ENCODE measurements at regions not wholly inside any gene's neighbourhood (a gene's known extent, or its start where the extent isn't known, plus 50 kb on each side); places are given as distances from the start of the nearest gene placed in this dataset.
"Not testable (repeated sequence)": the region's sequence is repeated elsewhere in the genome, so short reads cannot be mapped to it uniquely, and the experiment has no call there.

DNA sequence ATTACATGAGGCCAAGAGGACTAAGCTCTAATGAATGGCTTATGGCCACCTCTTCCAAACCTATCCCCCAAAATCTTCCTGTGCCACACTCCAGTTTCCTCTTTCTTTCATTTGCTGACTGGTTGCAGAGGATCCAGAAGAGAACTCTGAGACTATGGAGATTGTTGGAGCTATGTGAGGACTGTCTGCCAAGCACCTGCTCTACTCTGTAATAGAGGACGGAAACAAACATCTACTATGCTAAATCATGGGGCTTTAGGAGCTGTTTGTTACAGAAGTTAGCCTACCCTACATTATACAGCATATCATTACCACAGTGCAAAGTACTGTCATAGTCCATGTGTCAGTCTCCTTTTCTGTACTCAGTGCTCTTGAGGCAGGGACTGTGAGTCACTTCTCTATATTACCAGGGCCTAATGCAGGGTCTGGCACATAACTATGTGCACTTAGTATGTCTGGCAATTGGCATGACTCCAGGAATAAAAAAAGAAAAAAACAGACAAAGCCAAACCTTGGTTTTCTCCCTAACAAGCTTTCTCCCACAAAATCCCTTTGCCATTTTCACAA is 95.1 kb downstream of the RPAP3 start:
- Histone ChIP-seq H3K27ac (ENCODE audit: low read depth in 1 of 2, low read length in 2 of 2) (no peak overlapping the region), H3K9me3 (ENCODE audit: control insufficient read depth in 4 of 4, low read length in 3 of 4) (peaks cover 4 to 14% (median 8%) of the 10 kb centered on the region in 4 donors)

DNA sequence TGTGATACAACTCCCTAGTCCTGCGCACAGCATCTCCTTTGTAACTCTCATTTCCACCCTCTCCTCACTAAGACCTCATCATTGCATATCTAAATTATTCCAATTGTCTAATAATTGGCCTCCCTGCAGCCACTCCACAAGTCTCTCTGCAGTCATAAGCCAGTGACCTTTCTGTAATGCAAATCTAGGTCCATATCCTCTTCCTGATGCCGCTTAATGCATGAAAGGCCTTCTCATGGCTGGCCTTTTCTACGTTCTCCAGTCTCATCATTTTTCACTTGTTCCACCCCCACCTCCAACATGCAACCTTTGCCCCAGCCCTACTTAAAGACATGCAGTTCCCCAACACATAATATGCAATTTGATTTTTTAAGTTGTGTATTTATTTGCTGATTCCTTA is 96.0 kb downstream of the RPAP3 start:
- Histone ChIP-seq H3K27me3 (ENCODE audit: control insufficient read depth in 4 of 4, insufficient read depth in 4 of 4, low read length in 3 of 4) (no peaks in the 10 kb centered on the region), H3K27ac (ENCODE audit: low read depth in 1 of 2, low read length in 2 of 2) (no peak overlapping the region), H3K4me1 (ENCODE audit: control insufficient read depth in 4 of 4, insufficient read depth in 4 of 4, low read length in 3 of 4) (no peaks in the 10 kb centered on the region), H3K4me3 (ENCODE audit: low read depth in 1 of 3, low read length in 3 of 3) (no peak overlapping the region), H3K9ac (ENCODE audit: low read depth in 1 of 2, low read length in 2 of 2) (no peak overlapping the region), H3K36me3 (ENCODE audit: control insufficient read depth in 4 of 4, insufficient read depth in 3 of 4, low read depth in 1 of 4, low read length in 3 of 4) (no peaks in the 10 kb centered on the region), H3K9me3 (ENCODE audit: control insufficient read depth in 4 of 4, low read length in 3 of 4) (peaks cover 4 to 14% (median 8%) of the 10 kb centered on the region in 4 donors)
- no peak for DNase-seq (ENCODE audit: low spot score)
- TF ChIP-seq NR2F2 (IDR thresholded peaks at IDR 0.05): no peak
- TF ChIP-seq, protein P1, sequence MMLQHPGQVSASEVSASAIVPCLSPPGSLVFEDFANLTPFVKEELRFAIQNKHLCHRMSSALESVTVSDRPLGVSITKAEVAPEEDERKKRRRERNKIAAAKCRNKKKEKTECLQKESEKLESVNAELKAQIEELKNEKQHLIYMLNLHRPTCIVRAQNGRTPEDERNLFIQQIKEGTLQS (IDR thresholded peaks at IDR 0.05): no peak
- no peak for TF ChIP-seq RAD21 (IDR thresholded peaks at IDR 0.05)
- no peak for TF ChIP-seq SP1 (IDR thresholded peaks at IDR 0.05)
- TF ChIP-seq TAF1 (conservative IDR thresholded peaks at IDR 0.05): no peak
- 90% methylated on average over 3 of the region's 3 CpGs for WGBS

More for the DNA sequence above, 95.1 kb downstream of the RPAP3 start:
- TF ChIP-seq, protein P2, sequence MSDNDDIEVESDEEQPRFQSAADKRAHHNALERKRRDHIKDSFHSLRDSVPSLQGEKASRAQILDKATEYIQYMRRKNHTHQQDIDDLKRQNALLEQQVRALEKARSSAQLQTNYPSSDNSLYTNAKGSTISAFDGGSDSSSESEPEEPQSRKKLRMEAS (IDR thresholded peaks at IDR 0.05): no peak
- TF ChIP-seq RAD21 (IDR thresholded peaks at IDR 0.05): no peak
- TF ChIP-seq FOXA2 (IDR thresholded peaks at IDR 0.05): no peak
- no peak for TF ChIP-seq JUND (IDR thresholded peaks at IDR 0.05)
- TF ChIP-seq HNF4G (IDR thresholded peaks at IDR 0.05): no peak
- no peak for TF ChIP-seq HNF4A (conservative IDR thresholded peaks at IDR 0.05)
- TF ChIP-seq, protein P1 (IDR thresholded peaks at IDR 0.05): no peak
- no peak for TF ChIP-seq TAF1 (conservative IDR thresholded peaks at IDR 0.05)
- TF ChIP-seq GABPA (IDR thresholded peaks at IDR 0.05 in 1 of 2, conservative IDR thresholded peaks at IDR 0.05 in 1 of 2): no peak
- H3K4me1 ChIP-seq (ENCODE audit: control insufficient read depth in 4 of 4, insufficient read depth in 4 of 4, low read length in 3 of 4): no peaks in the 10 kb centered on the region
- no peaks in the 10 kb centered on the region for H3K36me3 ChIP-seq (ENCODE audit: control insufficient read depth in 4 of 4, insufficient read depth in 3 of 4, low read depth in 1 of 4, low read length in 3 of 4)
- H3K9ac ChIP-seq (ENCODE audit: low read depth in 1 of 2, low read length in 2 of 2): no peak overlapping the region
- no peak overlapping the region for H3K4me3 ChIP-seq (ENCODE audit: low read depth in 1 of 3, low read length in 3 of 3)
- no peak for DNase-seq (ENCODE audit: low spot score)
- 89% methylated on average over 1 of the region's 1 CpG for WGBS
- H3K27me3 ChIP-seq (ENCODE audit: control insufficient read depth in 4 of 4, insufficient read depth in 4 of 4, low read length in 3 of 4): no peaks in the 10 kb centered on the region

DNA sequence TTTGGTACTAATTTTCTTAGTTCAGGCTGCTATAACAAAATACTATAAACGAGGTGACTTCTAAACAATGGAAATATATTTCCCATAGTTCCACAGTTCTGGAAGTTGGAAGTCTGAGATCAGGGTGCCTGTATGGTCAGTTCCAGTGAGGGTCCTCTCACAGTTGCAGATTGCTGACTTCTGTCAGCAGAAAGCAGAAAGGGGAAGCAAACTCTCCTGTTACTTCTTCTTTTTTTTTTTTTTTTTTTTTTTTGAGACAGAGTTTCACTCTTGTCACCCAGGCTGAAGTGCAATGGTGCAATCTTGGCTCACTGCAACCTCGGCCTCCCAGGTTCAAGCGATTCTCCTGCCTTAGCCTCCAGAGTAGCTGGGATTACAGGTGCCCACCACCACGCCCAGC is 97.2 kb downstream of the RPAP3 start:
- 83% methylated on average over 4 of the region's 4 CpGs for WGBS
- not testable (repeated sequence) for H3K9ac ChIP-seq (ENCODE audit: low read depth in 1 of 2, low read length in 2 of 2); H3K4me1 ChIP-seq (ENCODE audit: control insufficient read depth in 4 of 4, insufficient read depth in 4 of 4, low read length in 3 of 4); H3K27me3 ChIP-seq (ENCODE audit: control insufficient read depth in 4 of 4, insufficient read depth in 4 of 4, low read length in 3 of 4); H3K4me3 ChIP-seq (ENCODE audit: low read depth in 1 of 3, low read length in 3 of 3); H3K36me3 ChIP-seq (ENCODE audit: control insufficient read depth in 4 of 4, insufficient read depth in 3 of 4, low read depth in 1 of 4, low read length in 3 of 4); DNase-seq (ENCODE audit: low spot score); H3K27ac ChIP-seq (ENCODE audit: low read depth in 1 of 2, low read length in 2 of 2)
- H3K9me3 ChIP-seq (ENCODE audit: control insufficient read depth in 4 of 4, low read length in 3 of 4): peaks cover 4 to 14% (median 8%) of the 10 kb centered on the region in 4 donors

DNA sequence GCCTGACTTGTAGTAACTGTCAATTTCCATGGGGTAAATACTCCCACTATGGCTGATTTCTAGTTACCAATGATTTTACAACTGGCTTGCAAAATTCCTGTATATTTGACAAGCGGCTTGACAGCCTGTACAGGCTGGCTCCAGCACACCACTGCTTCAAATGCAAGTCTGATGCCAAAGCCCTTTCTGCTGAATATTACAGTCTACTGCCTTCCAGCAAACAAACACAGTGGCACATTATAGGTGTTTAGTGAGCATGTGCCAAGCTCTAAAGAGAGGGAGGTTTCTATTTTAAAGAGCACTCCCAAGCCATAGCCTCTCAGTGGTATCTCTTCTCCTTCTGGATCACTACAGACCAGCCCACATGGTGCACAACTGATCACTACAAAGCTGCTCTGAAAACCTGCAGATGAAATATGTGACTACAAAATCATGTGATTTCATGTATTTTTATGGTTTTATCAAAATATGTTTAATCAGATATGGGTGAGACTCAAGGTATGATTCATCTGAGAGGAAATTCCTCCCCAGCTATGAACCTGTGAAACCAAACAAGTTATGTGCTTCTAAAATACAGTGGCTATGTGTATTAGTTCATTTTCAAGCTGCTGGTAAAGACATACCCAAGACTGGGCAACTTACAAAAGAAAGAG is 101.5 kb downstream of the RPAP3 start:
- H3K9ac ChIP-seq (ENCODE audit: low read depth in 1 of 2, low read length in 2 of 2): no peak overlapping the region
- DNase-seq (ENCODE audit: low spot score): no peak
- no peak overlapping the region for H3K4me3 ChIP-seq (ENCODE audit: low read depth in 1 of 3, low read length in 3 of 3)
- no peak for TF ChIP-seq EGR1 (IDR thresholded peaks at IDR 0.05; ENCODE audit: low read depth in 2 of 2)
- TF ChIP-seq TAF1 (conservative IDR thresholded peaks at IDR 0.05): no peak
- TF ChIP-seq, protein P2 (IDR thresholded peaks at IDR 0.05): no peak
- no peak for TF ChIP-seq FOXA2 (IDR thresholded peaks at IDR 0.05)
- TF ChIP-seq HNF4G (IDR thresholded peaks at IDR 0.05): no peak
- no peak for TF ChIP-seq RAD21 (IDR thresholded peaks at IDR 0.05)
- no peak for TF ChIP-seq NR2F2 (IDR thresholded peaks at IDR 0.05)
- no peak for TF ChIP-seq GABPA (IDR thresholded peaks at IDR 0.05 in 1 of 2, conservative IDR thresholded peaks at IDR 0.05 in 1 of 2)
- no peak for TF ChIP-seq SP1 (IDR thresholded peaks at IDR 0.05)
- TF ChIP-seq RXRA (IDR thresholded peaks at IDR 0.05): no peak
- TF ChIP-seq, protein P3, sequence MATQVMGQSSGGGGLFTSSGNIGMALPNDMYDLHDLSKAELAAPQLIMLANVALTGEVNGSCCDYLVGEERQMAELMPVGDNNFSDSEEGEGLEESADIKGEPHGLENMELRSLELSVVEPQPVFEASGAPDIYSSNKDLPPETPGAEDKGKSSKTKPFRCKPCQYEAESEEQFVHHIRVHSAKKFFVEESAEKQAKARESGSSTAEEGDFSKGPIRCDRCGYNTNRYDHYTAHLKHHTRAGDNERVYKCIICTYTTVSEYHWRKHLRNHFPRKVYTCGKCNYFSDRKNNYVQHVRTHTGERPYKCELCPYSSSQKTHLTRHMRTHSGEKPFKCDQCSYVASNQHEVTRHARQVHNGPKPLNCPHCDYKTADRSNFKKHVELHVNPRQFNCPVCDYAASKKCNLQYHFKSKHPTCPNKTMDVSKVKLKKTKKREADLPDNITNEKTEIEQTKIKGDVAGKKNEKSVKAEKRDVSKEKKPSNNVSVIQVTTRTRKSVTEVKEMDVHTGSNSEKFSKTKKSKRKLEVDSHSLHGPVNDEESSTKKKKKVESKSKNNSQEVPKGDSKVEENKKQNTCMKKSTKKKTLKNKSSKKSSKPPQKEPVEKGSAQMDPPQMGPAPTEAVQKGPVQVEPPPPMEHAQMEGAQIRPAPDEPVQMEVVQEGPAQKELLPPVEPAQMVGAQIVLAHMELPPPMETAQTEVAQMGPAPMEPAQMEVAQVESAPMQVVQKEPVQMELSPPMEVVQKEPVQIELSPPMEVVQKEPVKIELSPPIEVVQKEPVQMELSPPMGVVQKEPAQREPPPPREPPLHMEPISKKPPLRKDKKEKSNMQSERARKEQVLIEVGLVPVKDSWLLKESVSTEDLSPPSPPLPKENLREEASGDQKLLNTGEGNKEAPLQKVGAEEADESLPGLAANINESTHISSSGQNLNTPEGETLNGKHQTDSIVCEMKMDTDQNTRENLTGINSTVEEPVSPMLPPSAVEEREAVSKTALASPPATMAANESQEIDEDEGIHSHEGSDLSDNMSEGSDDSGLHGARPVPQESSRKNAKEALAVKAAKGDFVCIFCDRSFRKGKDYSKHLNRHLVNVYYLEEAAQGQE (IDR thresholded peaks at IDR 0.05): no peak
- WGBS: 96% methylated on average over 1 of the region's 1 CpG
- peaks cover 2 to 14% (median 4%) of the 10 kb centered on the region in 4 donors for H3K9me3 ChIP-seq (ENCODE audit: control insufficient read depth in 4 of 4, low read length in 3 of 4)
- no peak overlapping the region for H3K27ac ChIP-seq (ENCODE audit: low read depth in 1 of 2, low read length in 2 of 2)
- no peaks in the 10 kb centered on the region for H3K27me3 ChIP-seq (ENCODE audit: control insufficient read depth in 4 of 4, insufficient read depth in 4 of 4, low read length in 3 of 4)
- no peaks in the 10 kb centered on the region for H3K36me3 ChIP-seq (ENCODE audit: control insufficient read depth in 4 of 4, insufficient read depth in 3 of 4, low read depth in 1 of 4, low read length in 3 of 4)
- H3K4me1 ChIP-seq (ENCODE audit: control insufficient read depth in 4 of 4, insufficient read depth in 4 of 4, low read length in 3 of 4): no peaks in the 10 kb centered on the region
